GM12864 (cell line): ENCODE measurements at regions not wholly inside any gene's neighbourhood (a gene's known extent, or its start where the extent isn't known, plus 50 kb on each side); places are given as distances from the start of the nearest gene placed in this dataset.
"Not testable (repeated sequence)": the region's sequence is repeated elsewhere in the genome, so short reads cannot be mapped to it uniquely, and the experiment has no call there.

ENCODE experiments used
- DNase-seq: peaks from one replicate; pipeline ENCODE4 v3.0.0-alpha.2; 2011; ENCODE audit warnings: low read depth
- H3K4me3 ChIP-seq: 2 replicates; pipeline ENCODE4 v1.5.1; 2011; ENCODE audit warnings: mild to moderate bottlenecking, low read depth, low read length, control low read depth
- CTCF ChIP-seq: IDR thresholded peaks from 2 replicates; pipeline ENCODE4 v1.5.1; 2011; ENCODE audit warnings: low read depth, mild to moderate bottlenecking, moderate library complexity, low read length, control low read depth, inconsistent platforms; ENCODE audit errors: missing control alignments

GRCh38 chr5:92070786-92071185, 687.7 kb upstream of the ARRDC3 start:
- no peak overlapping the region for H3K4me3 ChIP-seq
- DNase-seq = no peak
- no peak for TF ChIP-seq CTCF

- DNase-seq = no peak
- H3K4me3 ChIP-seq = no peak overlapping the region
These were observed 681.9 kb upstream of the ARRDC3 start for GRCh38 chr5:92064993-92065392.

GRCh38 chr5:92051741-92052140, 668.6 kb upstream of the ARRDC3 start:
- no peak overlapping the region for H3K4me3 ChIP-seq
- DNase-seq = no peak
- no peak for TF ChIP-seq CTCF

More at GRCh38 chr5:92064993-92065392, 681.9 kb upstream of the ARRDC3 start:
- TF ChIP-seq CTCF = no peak

GRCh38 chr5:92050970-92051369, 667.9 kb upstream of the ARRDC3 start:
- no peak for TF ChIP-seq CTCF
- DNase-seq = no peak
- no peak overlapping the region for H3K4me3 ChIP-seq

GRCh38 chr5:92041911-92042660, 659.0 kb upstream of the ARRDC3 start:
- no peak for TF ChIP-seq CTCF
- DNase-seq = no peak
- H3K4me3 ChIP-seq = no peak overlapping the region

- no peak overlapping the region for H3K4me3 ChIP-seq
- no peak for TF ChIP-seq CTCF
- DNase-seq = no peak
These were observed 658.1 kb upstream of the ARRDC3 start for GRCh38 chr5:92041206-92041605.

GRCh38 chr5:92029792-92030191, 646.7 kb upstream of the ARRDC3 start:
- DNase-seq, H3K4me3 ChIP-seq: not testable (repeated sequence)

GRCh38 chr5:92023555-92023954, 640.4 kb upstream of the ARRDC3 start:
- no peak for TF ChIP-seq CTCF
- no peak for DNase-seq
- H3K4me3 ChIP-seq = no peak overlapping the region
